GM12878 (cell line): ENCODE measurements at regions not wholly inside any gene's neighbourhood (a gene's known extent, or its start where the extent isn't known, plus 50 kb on each side); places are given as distances from the start of the nearest gene placed in this dataset.

Experiments
- ATAC-seq: fragments of 200-7000 bp; cut with Tn5 transposase; 3 replicates; pipeline ENCODE4 v1.9.1; 2020; ENCODE audit warnings: mild to moderate bottlenecking, moderate library complexity
- BruUV-seq: library from RNA; stranded (reverse); fragments of 400-500 nt; replicated peaks from 2 replicates; lab custom pipeline; 2021; lab: Mats Ljungman, UMichigan
- CTCF ChIA-PET: fragments of 300-600 bp; sonication (Branson Sonifier 250); formaldehyde crosslinking; extraction: SDS; loops from one replicate; lab custom pipeline; 2021; ENCODE audit warnings: inconsistent platforms; lab: Yijun Ruan, JAX
- POLR2A ChIA-PET: fragments of 350-600 bp; formaldehyde crosslinking; extraction: SDS; loops from one replicate; lab custom pipeline; 2021; ENCODE audit warnings: inconsistent platforms; lab: Charles Lee
- RAD21 ChIA-PET: fragments of 300-600 bp; sonication (Branson Sonifier 250); formaldehyde crosslinking; loops from one replicate; lab custom pipeline; 2023; ENCODE audit warnings: antibody characterized with exemption; ENCODE audit not compliant: unreplicated experiment; lab: Charles Lee
- SMC1A ChIA-PET: fragments of 300-600 bp; sonication (Branson Sonifier 250); formaldehyde crosslinking; loops from one replicate; lab custom pipeline; 2023; ENCODE audit not compliant: unreplicated experiment, uncharacterized antibody; lab: Charles Lee
- DNase-seq: peaks from one replicate; pipeline ENCODE4 v3.0.0-alpha.2; 2011; ENCODE audit warnings: low read depth, low spot score
- FAIRE-seq: peaks from 3 replicates; lab custom pipeline; 2011; peaks lifted over from hg19 to GRCh38; lab: Jason Lieb, UNC
- H2AFZ ChIP-seq: 2 replicates; pipeline ENCODE4 v1.6.0; 2011; ENCODE audit warnings: low read depth, low read length, control low read depth; ENCODE audit not compliant: control insufficient read depth
- H3K27ac ChIP-seq: 2 replicates; pipeline ENCODE4 v1.5.1; 2011; ENCODE audit warnings: control low read depth; ENCODE audit not compliant: control insufficient read depth, insufficient read depth
- H3K27me3 ChIP-seq, 2 experiments: replicated peaks in 1 of 2; 2 replicates each; pipeline versions ENCODE4 v1.6.0 to v1.6.1; 2011; ENCODE audit warnings: low read length in 1 of 2; ENCODE audit not compliant: control insufficient read depth in 2 of 2, insufficient read depth in 2 of 2
- H3K36me3 ChIP-seq, 2 experiments: 2 replicates each; pipeline ENCODE4 v1.5.1; 2011; ENCODE audit warnings: low read length in 1 of 2; ENCODE audit not compliant: control insufficient read depth in 2 of 2, insufficient read depth in 2 of 2
- H3K4me1 ChIP-seq: 2 replicates; pipeline ENCODE4 v1.6.1; 2011; ENCODE audit warnings: mild to moderate bottlenecking, low read length, moderate library complexity, mixed read lengths; ENCODE audit not compliant: control insufficient read depth, insufficient read depth
- H3K4me2 ChIP-seq: 2 replicates; pipeline ENCODE4 v1.6.0; 2011; ENCODE audit warnings: control low read depth; ENCODE audit not compliant: control insufficient read depth, insufficient read depth
- H3K4me3 ChIP-seq: fragments of 200-600 bp; sonication (generic); 2 replicates; pipeline ENCODE4 v1.5.1; 2016
- H3K79me2 ChIP-seq: 2 replicates; pipeline ENCODE4 v1.6.0; 2011; ENCODE audit warnings: low read length; ENCODE audit not compliant: control insufficient read depth, insufficient read depth
- H3K9ac ChIP-seq: 2 replicates; pipeline ENCODE4 v1.8.0; 2011; ENCODE audit warnings: low read length, control low read depth, mixed read lengths; ENCODE audit not compliant: control insufficient read depth, insufficient read depth
- H3K9me3 ChIP-seq: replicated peaks from 3 replicates; pipeline ENCODE4 v1.5.1; 2011; ENCODE audit warnings: mild to moderate bottlenecking, low read length; ENCODE audit not compliant: control insufficient read depth, insufficient read depth
- H4K20me1 ChIP-seq: 2 replicates; pipeline ENCODE4 v1.6.0; 2011; ENCODE audit not compliant: control insufficient read depth, insufficient read depth
- ATF7 ChIP-seq: fragments of 450-650 bp; IDR thresholded peaks from 2 replicates; pipeline ENCODE4 v1.6.1; 2016; ENCODE audit warnings: low read depth, mild to moderate bottlenecking
- CBFB ChIP-seq: IDR thresholded peaks from 2 replicates; pipeline ENCODE4 v1.6.1; 2016; ENCODE audit warnings: antibody characterized with exemption, low read depth
- CBX3 ChIP-seq: fragments of 200-600 bp; sonication (generic); IDR thresholded peaks from 2 replicates; pipeline ENCODE4 v1.6.1; 2016; ENCODE audit warnings: low read depth, borderline replicate concordance
- CREB1 ChIP-seq: IDR thresholded peaks from 2 replicates; pipeline ENCODE4 v1.6.1; 2012; ENCODE audit warnings: low read depth, mild to moderate bottlenecking, inconsistent platforms
- CREM ChIP-seq: IDR thresholded peaks from 2 replicates; pipeline ENCODE4 v1.6.1; 2014; ENCODE audit warnings: antibody characterized with exemption, low read depth
- EED ChIP-seq: sonication (generic); IDR thresholded peaks from 2 replicates; pipeline ENCODE4 v1.6.1; 2016; ENCODE audit warnings: antibody characterized with exemption, low read depth
- NFXL1 ChIP-seq: fragments of 450-650 bp; IDR thresholded peaks from 2 replicates; pipeline ENCODE4 v1.6.1; 2017; ENCODE audit warnings: antibody characterized with exemption, mild to moderate bottlenecking, borderline replicate concordance
- SMAD1 ChIP-seq: fragments of 450-650 bp; IDR thresholded peaks from 2 replicates; pipeline ENCODE4 v1.6.1; 2018; ENCODE audit warnings: mild to moderate bottlenecking, low read depth; ENCODE audit not compliant: partially characterized antibody
- SUPT20H ChIP-seq: IDR thresholded peaks from 2 replicates; pipeline ENCODE4 v1.6.1; 2011; ENCODE audit warnings: low read depth, mild to moderate bottlenecking, low read length, moderate library complexity, borderline replicate concordance; ENCODE audit not compliant: control insufficient read depth
- TAF1 ChIP-seq: IDR thresholded peaks from 2 replicates; pipeline ENCODE4 v1.6.1; 2011; ENCODE audit warnings: mild to moderate bottlenecking, low read depth, low read length, borderline replicate concordance
- YBX1 ChIP-seq: fragments of 450-650 bp; IDR thresholded peaks from 2 replicates; pipeline ENCODE4 v1.6.1; 2016; ENCODE audit warnings: antibody characterized with exemption
- YY1 ChIP-seq: IDR thresholded peaks from 2 replicates; pipeline ENCODE4 v1.6.1; 2011; ENCODE audit warnings: low read depth, mild to moderate bottlenecking, low read length
- WGBS: methylation state at CpG from one replicate; pipeline ENCODE4 v1.1.6; 2016; ENCODE audit warnings: low lambda C conversion rate; ENCODE audit not compliant: insufficient replicate concordance, insufficient coverage; ENCODE audit errors: missing lambda C conversion rate; 5-methylcytosine and 5-hydroxymethylcytosine counted together
- in situ Hi-C: fragments of 300-500 bp; cut with MboI; formaldehyde crosslinking; loops from 9 replicates; pipeline ENCODE4 v1.14.3; 2018; ENCODE audit warnings: mixed read lengths
- intact Hi-C: fragments of 100-400 bp; cut with micrococcal nuclease; formaldehyde crosslinking; loops from one replicate; pipeline ENCODE4 v1.14.2; 2022; ENCODE audit not compliant: unreplicated experiment
- TF ChIP-seq, protein P1 (sequence below): fragments of 450-650 bp; IDR thresholded peaks from 2 replicates; pipeline ENCODE4 v1.6.1; 2018; ENCODE audit warnings: borderline replicate concordance, mild to moderate bottlenecking; ENCODE audit not compliant: partially characterized antibody

GRCh38 chr12:131570596-131570995, 140.3 kb upstream of the SFSWAP start:
- Histone ChIP-seq H3K4me3 (no peak overlapping the region), H2AFZ (no peak overlapping the region), H3K27ac (no peak overlapping the region), H3K9ac (no peak overlapping the region), H3K79me2 (no peaks in the 10 kb centered on the region), H3K4me1 (no peaks in the 10 kb centered on the region), H3K36me3 (no peaks in the 10 kb centered on the region), H3K9me3 (no peaks in the 10 kb centered on the region), H4K20me1 (no peaks in the 10 kb centered on the region; the same call in 1 of the 2 replicates), H3K27me3 (peaks cover 0 to 3% of the 10 kb centered on the region in 2 experiments; a peak in 1 of 4 replicates), H3K4me2 (no peak overlapping the region)
- ATAC-seq (no peak), DNase-seq (no peak), FAIRE-seq (no peak)
- BruUV-seq: no TSS peak
- RAD21 ChIA-PET: no interaction called here
- POLR2A ChIA-PET: no interaction called here
- CTCF ChIA-PET: no interaction called here
- in situ Hi-C loops: no loop called here
- intact Hi-C loops: no loop called here
- WGBS: 56% methylated on average over 8 of the region's 8 CpGs
- SMC1A ChIA-PET: no interaction called here
- TF ChIP-seq YY1 (no peak), CBX3 (no peak), NFXL1 (no peak), EED (no peak), YBX1 (no peak), SUPT20H (no peak), CREB1 (no peak), CBFB (no peak), SMAD1 (no peak), TAF1 (no peak), ATF7 (no peak), CREM (no peak)
- TF ChIP-seq, protein P1, sequence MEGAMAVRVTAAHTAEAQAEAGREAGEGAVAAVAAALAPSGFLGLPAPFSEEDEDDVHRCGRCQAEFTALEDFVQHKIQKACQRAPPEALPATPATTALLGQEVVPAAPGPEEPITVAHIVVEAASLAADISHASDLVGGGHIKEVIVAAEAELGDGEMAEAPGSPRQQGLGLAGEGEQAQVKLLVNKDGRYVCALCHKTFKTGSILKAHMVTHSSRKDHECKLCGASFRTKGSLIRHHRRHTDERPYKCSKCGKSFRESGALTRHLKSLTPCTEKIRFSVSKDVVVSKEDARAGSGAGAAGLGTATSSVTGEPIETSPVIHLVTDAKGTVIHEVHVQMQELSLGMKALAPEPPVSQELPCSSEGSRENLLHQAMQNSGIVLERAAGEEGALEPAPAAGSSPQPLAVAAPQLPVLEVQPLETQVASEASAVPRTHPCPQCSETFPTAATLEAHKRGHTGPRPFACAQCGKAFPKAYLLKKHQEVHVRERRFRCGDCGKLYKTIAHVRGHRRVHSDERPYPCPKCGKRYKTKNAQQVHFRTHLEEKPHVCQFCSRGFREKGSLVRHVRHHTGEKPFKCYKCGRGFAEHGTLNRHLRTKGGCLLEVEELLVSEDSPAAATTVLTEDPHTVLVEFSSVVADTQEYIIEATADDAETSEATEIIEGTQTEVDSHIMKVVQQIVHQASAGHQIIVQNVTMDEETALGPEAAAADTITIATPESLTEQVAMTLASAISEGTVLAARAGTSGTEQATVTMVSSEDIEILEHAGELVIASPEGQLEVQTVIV: no peak
